GM21619 (cell line): ENCODE measurements at regions not wholly inside any gene's neighbourhood (a gene's known extent, or its start where the extent isn't known, plus 50 kb on each side); places are given as distances from the start of the nearest gene placed in this dataset.

ENCODE experiments used
- ATAC-seq: cut with Tn5 transposase; IDR thresholded peaks from one replicate; pipeline ENCODE4 v1.9.1; 2021; ENCODE audit not compliant: unreplicated experiment

GRCh38 chr13:85666356-85666755 is 132.9 kb downstream of the SLITRK6 start:
- no peak for ATAC-seq

DNA sequence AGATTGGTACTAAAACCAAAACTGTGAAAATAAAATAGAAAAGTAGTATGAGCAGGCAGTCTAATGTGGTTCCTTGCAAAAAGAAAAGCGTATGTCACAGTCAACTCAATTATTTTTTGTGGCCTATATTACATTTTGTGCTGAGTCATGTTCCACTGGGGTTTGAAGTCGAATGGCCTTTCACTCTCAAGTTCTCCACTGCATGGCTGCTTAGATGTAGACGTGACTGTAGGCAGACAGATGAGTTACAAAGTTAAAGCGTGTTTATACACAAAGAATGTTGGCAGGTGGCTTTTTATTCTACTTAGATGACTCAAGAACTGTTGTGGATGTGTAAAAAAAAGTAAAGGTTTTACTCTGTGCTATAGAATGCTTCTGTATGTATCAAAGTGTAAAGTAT is 133.9 kb downstream of the SLITRK6 start:
- no peak for ATAC-seq

DNA sequence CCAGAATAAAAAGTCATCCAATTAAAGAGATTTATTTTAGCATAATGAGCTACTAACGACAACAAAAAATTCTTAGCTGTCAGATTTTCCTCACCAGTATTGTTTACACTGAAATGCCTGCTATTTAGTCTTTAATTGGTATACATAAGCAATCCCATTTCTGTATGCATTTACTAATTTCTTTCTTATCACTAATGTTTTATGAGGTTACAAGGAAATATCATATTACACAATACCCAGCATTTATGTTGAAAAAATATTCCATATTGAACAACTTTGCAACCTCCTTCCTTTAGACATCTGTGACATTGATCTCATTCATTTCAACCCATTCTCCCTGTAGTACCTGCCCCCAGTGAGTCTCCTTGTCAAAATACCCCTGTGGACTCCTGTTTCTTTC is 135.4 kb downstream of the SLITRK6 start:
- no peak for ATAC-seq

GRCh38 chr13:85662186-85662585 is 137.0 kb downstream of the SLITRK6 start:
- no peak for ATAC-seq

GRCh38 chr13:85661675-85662074 is 137.5 kb downstream of the SLITRK6 start:
- no peak for ATAC-seq

DNA sequence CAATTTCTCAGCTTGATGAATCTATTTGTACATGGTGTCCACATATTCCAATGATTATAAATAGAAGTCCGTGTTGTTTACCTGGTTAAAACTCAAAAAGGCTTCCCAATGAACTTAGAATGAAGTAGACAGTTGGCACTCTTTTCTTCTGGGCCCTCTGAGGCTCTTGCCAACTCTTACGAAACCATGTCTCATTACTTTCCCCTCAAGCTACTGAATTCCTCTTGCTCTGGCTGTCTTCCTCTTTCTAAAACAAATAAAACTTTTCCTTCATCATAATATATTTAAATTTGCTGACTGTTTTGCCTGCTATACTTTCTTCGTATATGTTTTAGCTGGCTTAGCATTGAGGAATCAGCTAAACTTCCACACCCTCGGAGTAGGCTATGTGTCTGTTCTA is 139.7 kb downstream of the SLITRK6 start:
- ATAC-seq: no peak

GRCh38 chr13:85657942-85658341 is 141.3 kb downstream of the SLITRK6 start:
- ATAC-seq: no peak

DNA sequence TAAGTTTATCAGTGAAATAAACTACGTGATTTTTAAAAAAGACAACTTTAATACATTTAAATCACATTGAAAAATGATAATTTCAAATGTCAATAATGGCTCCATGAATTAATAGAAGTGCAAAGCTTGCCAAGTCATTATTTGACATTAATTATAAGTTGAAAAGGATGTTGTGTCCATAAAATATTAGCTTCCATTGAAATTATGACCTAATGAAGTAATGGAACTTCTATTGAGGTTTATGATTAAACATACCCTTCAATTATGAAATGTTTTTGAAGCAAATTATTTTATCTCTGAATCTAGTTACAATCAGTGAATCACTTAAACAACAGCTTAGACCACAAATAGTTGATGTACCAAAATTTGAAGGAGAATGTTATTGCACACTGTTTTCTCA is 144.2 kb downstream of the SLITRK6 start:
- ATAC-seq: no peak

DNA sequence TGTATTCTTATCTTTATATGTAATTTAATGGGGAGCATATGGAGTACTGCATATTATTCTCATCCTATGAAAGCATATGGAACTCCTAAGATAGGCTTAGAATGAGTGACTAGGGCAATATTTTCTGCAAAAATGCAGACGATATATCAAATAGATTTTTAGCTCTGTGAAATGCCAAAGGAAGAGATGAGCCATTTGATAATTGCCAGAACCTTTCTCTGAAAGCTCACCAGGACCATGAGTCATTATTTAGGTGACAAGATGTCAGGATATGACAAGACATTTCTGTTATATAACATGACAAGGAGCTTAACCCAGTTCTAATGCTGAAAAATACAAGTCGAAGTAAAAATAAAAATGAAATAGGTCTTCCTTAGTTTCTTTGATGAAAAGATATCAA is 145.0 kb downstream of the SLITRK6 start:
- ATAC-seq: no peak

- no peak for ATAC-seq
Measured at GRCh38 chr13:85653681-85654080, 145.5 kb downstream of the SLITRK6 start.

DNA sequence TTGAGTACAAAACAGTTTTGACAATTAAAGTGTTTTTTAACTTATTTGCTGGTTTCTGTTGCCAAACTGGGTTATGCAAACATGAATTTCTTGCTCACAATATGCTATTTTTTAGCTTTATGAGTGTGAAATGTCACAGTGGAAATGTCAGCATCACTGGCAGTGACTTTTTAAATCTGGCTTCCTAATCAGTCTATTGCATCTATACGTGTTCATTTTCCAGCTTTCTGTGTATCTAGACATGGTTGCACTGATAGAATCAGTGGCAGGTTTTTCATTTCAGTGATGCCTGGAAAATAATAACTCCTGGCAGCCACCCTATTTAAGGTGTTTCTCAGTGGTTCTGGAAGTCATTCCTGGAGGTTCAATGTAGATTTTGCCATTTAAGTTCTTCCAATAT is 146.7 kb downstream of the SLITRK6 start:
- no peak for ATAC-seq

- ATAC-seq: no peak
Measured at GRCh38 chr13:85651440-85651839, 147.8 kb downstream of the SLITRK6 start.

DNA sequence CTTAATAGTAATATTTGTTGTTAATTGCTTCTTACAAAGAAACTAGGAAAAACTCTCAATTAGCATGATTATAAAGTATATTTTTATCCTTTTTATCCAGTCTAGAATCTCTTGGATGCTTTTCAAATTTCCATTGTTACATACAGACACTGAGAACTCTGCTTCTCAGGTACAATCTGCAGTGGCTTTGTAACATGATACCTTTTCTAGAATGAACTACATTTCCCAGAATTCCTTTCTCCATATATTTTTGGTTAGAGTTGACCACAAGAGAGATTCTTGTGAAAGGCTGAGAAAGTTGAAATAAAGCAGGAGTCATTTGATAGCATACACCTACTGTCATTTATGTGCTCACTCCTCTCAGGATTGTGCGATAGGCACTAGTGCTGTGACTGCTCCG is 148.6 kb downstream of the SLITRK6 start:
- no peak for ATAC-seq

DNA sequence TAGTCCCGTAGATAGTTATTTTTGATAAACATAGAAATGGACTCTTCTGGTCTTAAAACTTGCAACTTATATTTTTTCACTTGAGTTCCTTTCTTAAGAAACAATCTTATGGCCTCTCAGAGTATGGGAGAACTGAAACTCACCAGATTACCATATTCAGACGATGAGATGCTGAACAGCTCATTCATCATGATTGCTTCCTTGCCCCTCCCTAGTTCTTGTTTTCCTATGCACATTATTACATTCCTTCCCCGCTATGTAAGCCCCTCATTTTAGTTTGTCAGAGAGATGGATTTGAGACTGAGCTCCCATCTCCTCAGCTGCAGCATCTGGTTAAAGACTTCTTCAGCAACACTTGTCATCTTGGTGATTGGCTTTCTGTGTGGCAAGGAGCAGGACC is 158.5 kb downstream of the SLITRK6 start:
- ATAC-seq: no peak

DNA sequence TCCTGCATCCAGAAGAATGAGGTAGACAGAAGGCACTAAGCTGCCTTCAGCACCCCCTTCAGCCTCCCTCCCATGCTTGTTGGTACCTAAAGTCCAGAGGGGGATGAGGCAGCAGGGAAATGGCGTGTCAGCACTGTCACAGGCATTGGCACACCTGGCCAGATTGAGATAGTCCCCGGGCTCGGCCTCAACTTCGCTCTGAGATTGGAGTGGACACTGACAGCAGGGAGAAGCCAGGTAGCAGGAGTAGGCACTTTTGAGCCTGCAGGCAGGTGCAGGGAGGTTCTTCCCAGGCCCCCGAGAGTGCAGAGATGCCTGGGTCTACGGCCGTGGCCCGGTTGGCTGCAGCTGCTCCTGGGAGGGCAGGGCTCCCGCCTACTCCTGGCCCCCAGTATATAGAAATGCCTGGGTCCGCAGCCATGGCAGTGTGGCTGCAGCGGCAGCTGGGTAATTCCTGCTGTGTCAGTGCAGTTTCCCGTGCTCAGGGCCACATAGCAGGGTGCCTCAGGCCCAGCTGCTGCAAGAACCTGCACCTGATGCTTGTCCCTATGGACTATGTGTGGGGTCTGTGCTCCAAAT is 160.3 kb downstream of the SLITRK6 start:
- no peak for ATAC-seq

DNA sequence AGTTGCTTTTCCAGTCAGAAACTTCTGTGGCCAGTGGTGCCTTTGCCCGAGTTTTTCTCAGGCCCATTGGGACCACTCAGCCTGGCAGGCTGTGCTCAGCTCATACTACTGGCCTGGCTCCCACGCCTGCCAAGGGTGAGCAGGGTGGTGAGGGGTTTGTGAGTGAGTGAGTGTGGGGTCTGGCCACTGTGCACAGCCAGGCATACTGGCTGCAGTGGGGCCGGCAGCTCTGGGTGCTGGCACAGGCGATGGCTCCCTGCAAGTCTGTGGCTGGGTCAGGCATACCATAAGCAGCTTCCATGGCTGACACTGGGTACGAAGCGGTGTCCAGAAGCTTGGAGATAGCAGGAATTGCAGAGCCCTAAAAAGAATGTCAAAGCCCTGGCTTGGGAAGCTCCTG is 161.0 kb downstream of the SLITRK6 start:
- no peak for ATAC-seq

GRCh38 chr13:85632526-85633195 is 166.6 kb downstream of the SLITRK6 start:
- no peak for ATAC-seq

GRCh38 chr13:85631801-85632200 is 167.4 kb downstream of the SLITRK6 start:
- no peak for ATAC-seq

DNA sequence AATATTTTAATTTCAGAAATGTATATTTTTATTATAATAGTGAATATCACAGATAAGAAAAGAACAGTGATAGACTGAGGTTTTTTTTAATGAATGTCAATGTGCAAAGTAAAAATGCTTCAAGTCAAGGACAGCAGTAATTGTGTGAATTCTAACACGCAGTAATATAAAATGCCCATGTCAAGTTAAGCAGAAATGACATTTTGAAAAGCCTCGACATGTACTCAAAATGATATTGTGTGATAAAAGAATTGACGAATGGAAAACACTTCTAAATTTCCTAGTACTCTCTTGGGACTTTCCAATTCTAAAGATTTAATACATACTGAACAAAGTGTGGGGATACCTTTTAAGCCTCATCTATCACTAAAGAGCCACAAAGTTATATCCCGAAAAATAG is 172.6 kb downstream of the SLITRK6 start:
- no peak for ATAC-seq

DNA sequence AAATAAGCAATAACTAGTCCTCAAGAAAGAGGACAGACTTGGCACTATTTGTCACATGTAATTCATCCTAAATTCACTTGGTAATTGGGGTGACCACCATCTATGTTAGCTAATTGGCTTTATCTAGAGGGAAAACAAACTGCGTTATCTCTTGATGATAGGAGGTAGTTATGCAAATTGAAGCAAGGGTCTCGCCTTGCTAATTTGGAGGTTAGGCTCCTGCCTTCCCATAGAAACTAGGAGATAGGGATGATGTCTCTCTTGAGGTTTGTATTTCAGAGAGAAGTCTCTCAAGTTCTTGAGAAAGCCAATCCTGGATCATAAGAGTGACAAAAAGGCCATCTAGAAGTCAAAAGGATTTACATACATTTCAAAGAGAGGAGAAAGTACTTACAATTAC is 179.9 kb downstream of the SLITRK6 start:
- ATAC-seq: no peak

- no peak for ATAC-seq
Measured at GRCh38 chr13:85618521-85618920, 180.7 kb downstream of the SLITRK6 start.

DNA sequence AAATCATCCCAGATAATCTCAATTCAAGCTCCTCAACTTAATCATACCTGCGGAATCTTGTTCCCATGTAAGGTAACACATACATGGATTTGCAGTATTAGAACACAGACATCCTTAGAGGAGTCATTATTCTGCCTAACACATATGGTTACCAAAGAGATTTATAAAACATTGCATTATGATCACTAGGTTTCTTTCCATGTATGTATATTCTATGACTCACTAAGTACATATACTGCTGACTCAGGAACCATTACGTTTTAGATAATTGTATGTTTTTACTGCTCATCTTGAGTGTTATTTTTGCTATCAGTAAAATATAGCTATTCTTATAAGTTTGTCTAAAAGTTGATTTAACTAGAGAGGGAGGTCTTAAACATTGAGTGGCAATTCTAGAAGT is 182.9 kb downstream of the SLITRK6 start:
- ATAC-seq: no peak

DNA sequence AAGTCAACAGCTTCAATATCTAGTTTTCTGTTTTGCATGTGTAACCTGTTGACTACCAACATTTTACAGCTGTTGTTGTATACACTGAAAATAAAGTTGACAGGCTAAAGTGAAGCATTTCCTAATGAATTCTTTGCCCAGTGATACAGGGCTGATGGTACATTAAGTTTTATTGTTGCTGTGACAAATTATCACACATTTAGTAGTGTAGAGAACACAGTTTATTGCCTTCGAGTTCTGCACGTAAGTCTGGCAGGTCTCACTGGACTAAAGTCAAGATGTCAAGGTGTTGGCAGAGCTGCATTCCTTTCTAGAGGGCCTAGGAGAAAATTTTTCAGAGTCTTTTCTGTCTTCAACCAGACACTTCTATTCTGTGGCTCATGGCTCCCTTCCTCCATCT is 184.2 kb downstream of the SLITRK6 start:
- no peak for ATAC-seq
